ENCODE measurements at regions not wholly inside any gene's neighbourhood (a gene's known extent, or its start where the extent isn't known, plus 50 kb on each side); places are given as distances from the start of the nearest gene placed in this dataset.
"Not testable (repeated sequence)": the region's sequence is repeated elsewhere in the genome, so short reads cannot be mapped to it uniquely, and the experiment has no call there.

- H3K9me3 ChIP-seq; H3K27me3 ChIP-seq; intact Hi-C loops (cut with DNase I); DNase-seq; H3K27ac ChIP-seq; H3K4me3 ChIP-seq; H3K4me1 ChIP-seq; H3K36me3 ChIP-seq (replicated peaks in 1 of 2; ENCODE audit: insufficient read depth in 1 of 2, low read depth in 2 of 2); ATAC-seq: not testable (repeated sequence)
- 3 to 13% methylated on average over 1 of the region's 1 CpG for WGBS, 2 donors
Observed at GRCh38 chr13:21268485-21268884, 92.0 kb downstream of the MRPL57 start.

DNA sequence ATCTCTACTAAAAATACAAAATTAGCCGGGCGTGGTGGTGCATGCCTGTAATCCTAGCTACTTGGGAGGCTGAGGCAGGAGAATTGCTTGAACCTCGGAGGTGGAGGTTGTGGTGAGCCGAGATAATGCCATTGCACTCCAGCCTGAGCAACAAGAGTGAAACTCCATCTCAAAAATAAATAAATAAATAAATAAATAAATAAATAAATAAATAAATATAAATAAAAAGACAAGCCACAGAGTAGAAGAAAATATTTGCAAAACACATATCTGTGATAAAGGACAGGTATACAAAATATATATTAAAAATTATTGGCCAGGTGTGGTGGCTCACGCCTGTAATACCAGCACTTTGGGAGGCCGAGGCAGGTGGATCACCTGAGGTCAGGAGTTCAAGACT, 96.0 kb downstream of the MRPL57 start:
- H3K27ac ChIP-seq; DNase-seq; H3K4me3 ChIP-seq; H3K27me3 ChIP-seq; H3K36me3 ChIP-seq (replicated peaks in 1 of 2; ENCODE audit: insufficient read depth in 1 of 2, low read depth in 2 of 2); H3K4me1 ChIP-seq; H3K9me3 ChIP-seq; ATAC-seq; intact Hi-C loops (cut with DNase I): not testable (repeated sequence)
- WGBS, 2 donors, result 83 to 89% methylated on average over 6 of the region's 6 CpGs

- H3K4me1 ChIP-seq; H3K27me3 ChIP-seq; ATAC-seq; H3K36me3 ChIP-seq (replicated peaks in 1 of 2; ENCODE audit: insufficient read depth in 1 of 2, low read depth in 2 of 2); intact Hi-C loops (cut with DNase I); H3K4me3 ChIP-seq; DNase-seq; H3K27ac ChIP-seq; H3K9me3 ChIP-seq: not testable (repeated sequence)
- 67 to 72% methylated on average over 4 of the region's 4 CpGs for WGBS, 2 donors
Observed at GRCh38 chr13:21274457-21274856, 98.0 kb downstream of the MRPL57 start.

GRCh38 chr13:21282065-21282464, 105.6 kb downstream of the MRPL57 start:
- ATAC-seq, result no peak
- WGBS, 2 donors, result 54 to 68% methylated on average over 2 of the region's 2 CpGs
- no peaks in the 10 kb centered on the region for H3K36me3 ChIP-seq (replicated peaks in 1 of 2; ENCODE audit: insufficient read depth in 1 of 2, low read depth in 2 of 2)

GRCh38 chr13:21287331-21287907, 111.0 kb downstream of the MRPL57 start:
- no peaks in the 10 kb centered on the region for H3K36me3 ChIP-seq (replicated peaks in 1 of 2; ENCODE audit: insufficient read depth in 1 of 2, low read depth in 2 of 2)
- H3K4me1 ChIP-seq, result no peaks in the 10 kb centered on the region
- no peak for TF ChIP-seq CTCF (IDR thresholded peaks at IDR 0.05)
- TF ChIP-seq POLR2A (IDR thresholded peaks at IDR 0.05), result no peak
- no peak overlapping the region for H3K4me3 ChIP-seq
- 76 to 81% methylated on average over 20 of the region's 20 CpGs for WGBS, 2 donors
- intact Hi-C loops (cut with DNase I), result no loop called here
- H3K9me3 ChIP-seq, result no peaks in the 10 kb centered on the region
- DNase-seq (no peak), ATAC-seq (no peak)
- no peaks in the 10 kb centered on the region for H3K27me3 ChIP-seq
- no peak overlapping the region for H3K27ac ChIP-seq

More at GRCh38 chr13:21282065-21282464, 105.6 kb downstream of the MRPL57 start:
- H3K4me3 ChIP-seq, result no peak overlapping the region
- no peak for TF ChIP-seq POLR2A (IDR thresholded peaks at IDR 0.05)
- TF ChIP-seq CTCF (IDR thresholded peaks at IDR 0.05), result no peak
- H3K27ac ChIP-seq, result no peak overlapping the region
- DNase-seq, result no peak
- no peaks in the 10 kb centered on the region for H3K4me1 ChIP-seq
- intact Hi-C loops (cut with DNase I), result no loop called here
- no peaks in the 10 kb centered on the region for H3K9me3 ChIP-seq
- H3K27me3 ChIP-seq, result no peaks in the 10 kb centered on the region

- H3K4me3 ChIP-seq, result no peak overlapping the region
- 79 to 85% methylated on average over 5 of the region's 5 CpGs for WGBS, 2 donors
- no peak for TF ChIP-seq POLR2A (IDR thresholded peaks at IDR 0.05)
- no peak for TF ChIP-seq CTCF (IDR thresholded peaks at IDR 0.05)
- no peaks in the 10 kb centered on the region for H3K36me3 ChIP-seq (replicated peaks in 1 of 2; ENCODE audit: insufficient read depth in 1 of 2, low read depth in 2 of 2)
- no peaks in the 10 kb centered on the region for H3K27me3 ChIP-seq
- intact Hi-C loops (cut with DNase I), result no loop called here
- DNase-seq (no peak), ATAC-seq (no peak)
- H3K9me3 ChIP-seq, result no peaks in the 10 kb centered on the region
- H3K27ac ChIP-seq, result no peak overlapping the region
- no peaks in the 10 kb centered on the region for H3K4me1 ChIP-seq
Observed at GRCh38 chr13:21289475-21289874, 113.0 kb downstream of the MRPL57 start.

DNA sequence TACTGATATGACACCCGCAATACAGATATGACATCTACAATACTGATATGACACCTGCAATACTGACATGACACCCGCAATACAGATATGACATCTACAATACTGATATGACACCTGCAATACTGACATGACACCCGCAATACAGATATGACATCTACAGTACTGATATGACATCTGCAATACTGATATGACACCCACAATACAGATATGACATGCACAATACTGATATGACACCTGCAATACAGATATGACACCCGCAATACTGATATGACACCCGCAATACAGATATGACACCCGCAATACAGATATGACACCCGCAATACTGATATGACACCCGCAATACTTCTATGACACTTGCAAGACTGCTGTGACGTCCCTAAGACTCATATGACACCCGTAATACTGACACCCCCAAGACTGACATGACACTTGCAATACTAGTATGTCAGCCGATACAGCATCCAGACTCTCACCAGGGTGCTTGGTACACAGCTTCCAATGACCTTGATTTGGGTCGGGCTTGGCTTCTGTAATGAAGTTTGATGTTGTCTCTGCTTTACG, 114.1 kb downstream of the MRPL57 start:
- WGBS, 2 donors, result 60 to 61% methylated on average over 13 of the region's 13 CpGs
- not testable (repeated sequence) for H3K9me3 ChIP-seq; DNase-seq; H3K4me3 ChIP-seq; H3K27me3 ChIP-seq; H3K27ac ChIP-seq; H3K36me3 ChIP-seq (replicated peaks in 1 of 2; ENCODE audit: insufficient read depth in 1 of 2, low read depth in 2 of 2); H3K4me1 ChIP-seq; ATAC-seq
- intact Hi-C loops (cut with DNase I), result loop anchor here (10.0 kb wide), 1 partner anchor 184 kb away; no protein-coding TSS in a partner anchor
